NCI-H1436 treated with DMSO at 0.1 percent for 48 hours (cell line): ENCODE measurements at regions not wholly inside any gene's neighbourhood (a gene's known extent, or its start where the extent isn't known, plus 50 kb on each side); places are given as distances from the start of the nearest gene placed in this dataset.
"Not testable (repeated sequence)": the region's sequence is repeated elsewhere in the genome, so short reads cannot be mapped to it uniquely, and the experiment has no call there.

Experiments used
- DNase-seq: peaks from one replicate; lab custom pipeline; 2025; lab: John Stamatoyannopoulos, UW

DNA sequence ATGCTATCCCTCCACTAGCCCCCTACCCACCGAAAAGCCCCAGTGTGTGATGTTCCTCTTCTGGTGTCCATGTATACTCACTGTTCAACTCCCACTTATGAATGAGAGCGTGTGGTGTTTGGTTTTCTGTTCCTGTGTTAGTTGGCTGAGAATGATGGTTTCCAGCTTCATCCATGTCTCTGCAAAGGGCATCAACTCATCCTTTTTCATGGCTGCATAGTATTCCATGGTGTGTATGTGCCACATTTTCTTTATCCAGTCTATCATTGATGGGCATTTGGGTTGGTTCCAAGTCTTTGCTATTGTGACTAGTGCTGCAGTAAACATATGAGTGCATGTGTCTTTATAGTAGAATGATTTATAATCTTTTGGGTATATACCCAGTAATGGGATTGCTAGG lies 599.3 kb upstream of the B3GAT1 start:
- DNase-seq, result not testable (repeated sequence)

GRCh38 chr11:135009125-135009524 lies 597.1 kb upstream of the B3GAT1 start:
- DNase-seq, result no peak

DNA sequence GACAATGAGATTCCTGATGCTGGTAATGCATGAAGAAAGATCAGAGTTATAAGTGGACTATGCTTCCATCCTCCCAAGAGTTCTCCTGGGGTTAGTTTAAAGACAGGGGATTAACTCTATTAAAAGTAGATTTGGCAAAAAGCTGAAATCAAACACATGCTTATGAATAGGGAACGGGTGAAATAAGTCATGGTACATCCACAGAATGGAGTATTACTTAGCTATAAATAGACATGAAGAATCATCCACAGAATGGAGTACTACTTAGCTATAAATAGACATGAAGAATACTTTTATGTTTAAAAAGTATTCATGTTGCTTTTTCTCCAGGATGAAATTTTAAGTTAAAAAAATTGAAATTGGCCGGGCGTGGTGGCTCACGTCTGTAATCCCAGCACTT lies 596.4 kb upstream of the B3GAT1 start:
- no peak for DNase-seq

DNA sequence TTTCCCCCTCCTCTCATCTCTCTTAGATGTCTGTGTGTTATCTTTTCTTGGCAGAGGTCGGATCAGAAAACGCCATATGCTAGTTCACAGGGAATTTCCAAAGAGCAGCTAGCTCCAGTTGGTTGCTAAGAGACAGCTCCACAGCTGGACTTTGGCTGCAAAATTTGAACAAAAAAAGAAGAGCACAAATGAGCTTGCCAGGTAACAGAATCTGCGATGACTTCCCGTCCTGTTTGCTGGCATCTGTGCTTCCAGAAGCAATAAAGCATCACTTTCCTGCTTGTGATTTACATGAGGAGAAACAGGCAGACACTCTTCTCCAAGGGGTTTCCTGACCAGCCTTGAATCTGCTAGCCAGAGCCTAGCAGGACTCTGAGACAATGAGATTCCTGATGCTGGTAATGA lies 596.0 kb upstream of the B3GAT1 start:
- no peak for DNase-seq

DNA sequence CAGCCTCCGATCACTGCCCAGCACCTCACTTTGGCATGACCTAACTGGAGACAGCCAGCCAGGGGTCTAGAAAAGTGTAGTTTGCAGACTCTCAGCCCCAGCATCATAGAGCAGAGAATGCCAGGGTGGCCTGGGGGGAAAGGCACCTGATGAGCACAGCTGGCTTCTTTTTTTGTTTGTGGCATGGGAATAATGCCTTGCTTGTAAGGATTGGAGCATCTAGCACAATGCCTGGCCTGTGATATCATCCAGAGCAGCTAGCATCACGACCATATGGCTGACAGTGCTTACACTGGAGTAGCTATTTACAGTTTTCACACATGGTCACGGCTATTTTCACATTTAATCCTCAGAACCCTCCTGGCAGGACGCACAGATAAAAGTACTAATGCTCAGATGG lies 594.8 kb upstream of the B3GAT1 start:
- DNase-seq, result no peak

- no peak for DNase-seq
Observed at GRCh38 chr11:135004495-135004894, 592.5 kb upstream of the B3GAT1 start.

DNA sequence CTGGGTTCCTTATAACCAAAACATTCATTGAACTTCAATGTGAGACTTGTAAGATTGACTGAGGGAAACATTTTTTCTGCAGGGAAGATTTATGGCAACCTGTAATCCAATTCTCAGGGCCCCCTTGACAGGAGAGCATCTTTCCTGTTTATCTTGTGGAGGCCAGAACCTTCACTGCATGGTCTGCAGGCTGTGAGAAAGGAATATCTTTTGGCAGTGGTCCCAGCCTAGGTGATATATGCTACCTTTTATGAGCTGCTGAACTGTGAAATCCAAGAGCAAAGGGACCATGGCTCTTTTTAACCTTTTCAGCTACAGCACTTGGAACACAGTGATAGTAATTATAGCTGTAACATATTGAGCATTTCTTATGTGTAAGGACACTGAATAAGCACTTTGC lies 590.2 kb upstream of the B3GAT1 start:
- DNase-seq, result no peak

- DNase-seq, result no peak
Observed at GRCh38 chr11:135001581-135001980, 589.5 kb upstream of the B3GAT1 start.

DNA sequence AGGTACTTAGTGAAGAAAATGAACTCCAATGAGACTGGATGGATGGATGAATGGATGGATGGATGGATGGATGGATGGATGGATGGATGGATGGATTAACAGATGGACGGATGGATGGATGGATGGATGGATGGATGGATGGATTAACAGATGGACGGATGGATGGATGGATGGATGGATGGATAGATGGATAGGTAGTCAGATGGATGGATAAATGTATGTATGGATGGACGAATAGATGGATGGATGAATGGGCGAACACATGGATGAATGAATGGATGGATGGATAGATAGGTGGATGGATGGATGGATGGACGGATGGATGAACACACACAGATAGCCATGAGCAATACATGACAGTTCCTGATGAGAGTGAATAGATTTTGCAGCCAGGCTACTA lies 589.0 kb upstream of the B3GAT1 start:
- not testable (repeated sequence) for DNase-seq

DNA sequence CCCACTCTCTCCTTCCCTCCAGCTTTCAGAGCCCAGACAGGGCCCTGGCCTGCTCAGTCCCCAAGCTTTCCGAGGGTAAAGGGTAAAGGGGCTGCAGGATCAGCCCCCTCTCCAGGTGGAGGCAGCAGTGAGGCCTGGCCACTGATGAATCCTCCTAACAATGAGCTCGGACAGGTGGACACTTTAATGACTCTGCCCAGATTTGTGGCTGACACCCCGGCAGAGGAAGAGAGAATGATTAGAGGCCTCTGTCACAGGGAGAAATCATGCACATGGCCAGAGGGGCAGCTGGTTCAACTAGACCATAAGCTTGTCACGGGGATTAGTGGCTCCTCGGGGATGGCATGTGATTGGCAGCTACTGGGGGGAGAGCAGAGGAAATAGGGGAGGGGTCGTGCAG lies 587.5 kb upstream of the B3GAT1 start:
- no peak for DNase-seq

GRCh38 chr11:134997652-134998320 lies 585.7 kb upstream of the B3GAT1 start:
- DNase-seq, result no peak

DNA sequence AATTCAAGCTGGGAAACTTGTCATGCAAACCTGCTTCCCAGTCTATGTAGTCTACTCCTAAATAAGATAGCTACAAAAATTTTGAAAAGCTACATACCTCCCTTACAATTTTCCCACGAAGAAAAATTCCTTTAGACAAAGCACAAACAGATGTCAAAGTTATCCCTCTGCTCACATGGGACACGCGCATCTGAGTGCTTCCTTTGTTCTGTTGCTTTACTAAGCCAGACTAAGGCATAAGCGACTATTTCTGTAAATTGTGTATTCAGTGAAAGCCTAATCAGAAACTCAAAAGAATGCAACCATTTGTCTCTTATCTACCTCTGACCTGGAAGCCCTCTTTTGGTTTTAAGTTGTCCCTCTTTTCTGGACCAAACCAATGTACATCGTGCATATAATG lies 583.7 kb upstream of the B3GAT1 start:
- DNase-seq, result no peak

DNA sequence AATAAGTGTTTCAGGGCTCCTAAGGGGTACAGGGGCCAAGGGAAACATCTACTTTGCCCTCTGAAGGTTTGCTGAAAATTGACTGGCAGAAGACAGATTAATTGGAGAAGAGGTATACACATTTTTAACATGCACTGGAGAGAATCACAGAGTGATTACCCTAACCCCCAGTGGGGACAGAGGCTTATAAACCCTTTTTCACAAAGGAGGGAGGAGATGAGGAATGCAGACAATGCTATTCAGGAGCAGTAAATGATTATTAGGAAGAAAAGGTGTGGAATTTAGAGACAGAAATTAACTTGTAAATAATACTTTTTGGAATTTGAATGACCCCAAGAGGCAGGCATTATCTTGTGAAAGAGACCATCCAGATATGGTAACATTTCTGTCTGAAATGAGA lies 582.4 kb upstream of the B3GAT1 start:
- no peak for DNase-seq

DNA sequence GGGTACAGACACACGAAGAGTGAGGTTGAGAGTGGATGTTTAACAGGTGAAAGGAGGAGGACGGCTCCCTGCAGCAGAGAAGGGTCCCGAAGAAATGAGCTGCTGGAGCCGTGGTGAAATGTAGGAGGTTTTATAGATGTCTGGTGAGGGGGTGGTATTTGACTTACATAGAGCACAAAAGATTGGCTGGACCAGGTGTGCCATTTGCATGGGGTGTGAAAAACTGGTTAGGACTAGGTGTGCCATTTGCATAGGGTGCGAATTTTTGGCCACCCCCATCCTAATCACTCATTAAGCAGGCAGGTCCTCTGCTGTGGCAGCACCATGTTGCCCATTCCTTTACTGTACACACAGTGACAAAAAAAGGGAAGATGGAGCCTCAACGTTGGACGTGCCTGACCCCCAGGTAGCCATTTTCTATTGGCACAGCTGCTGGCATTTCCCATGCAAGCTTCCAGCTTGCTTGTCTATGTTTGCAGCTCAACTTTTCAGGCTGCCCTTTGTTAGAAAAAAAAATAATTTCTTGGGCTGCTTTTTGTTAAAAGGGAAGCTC lies 581.7 kb upstream of the B3GAT1 start:
- no peak for DNase-seq

DNA sequence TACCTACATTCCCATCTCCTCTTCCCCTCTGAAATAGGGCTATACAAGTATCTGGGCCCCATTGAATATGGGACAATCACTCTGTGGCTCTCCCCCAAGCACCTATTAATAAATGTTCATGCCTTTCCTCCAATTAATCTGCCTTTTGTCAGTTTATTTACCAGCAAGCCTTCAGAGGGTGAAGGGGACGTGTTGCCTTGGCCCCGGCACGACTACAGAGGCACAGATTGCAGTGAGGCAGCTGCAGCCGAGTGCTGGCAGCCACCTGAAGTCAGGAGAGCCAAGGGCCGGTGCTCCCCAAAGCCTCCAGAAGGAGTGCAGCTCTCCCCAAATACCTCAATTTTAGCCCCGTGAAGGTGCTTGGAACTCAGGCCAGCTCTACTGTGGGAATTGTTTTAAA lies 580.9 kb upstream of the B3GAT1 start:
- no peak for DNase-seq

GRCh38 chr11:134988495-134988894 lies 576.5 kb upstream of the B3GAT1 start:
- no peak for DNase-seq

- no peak for DNase-seq
Observed at GRCh38 chr11:134987822-134988221, 575.8 kb upstream of the B3GAT1 start.

- no peak for DNase-seq
Observed at GRCh38 chr11:134987223-134987768, 575.3 kb upstream of the B3GAT1 start.

DNA sequence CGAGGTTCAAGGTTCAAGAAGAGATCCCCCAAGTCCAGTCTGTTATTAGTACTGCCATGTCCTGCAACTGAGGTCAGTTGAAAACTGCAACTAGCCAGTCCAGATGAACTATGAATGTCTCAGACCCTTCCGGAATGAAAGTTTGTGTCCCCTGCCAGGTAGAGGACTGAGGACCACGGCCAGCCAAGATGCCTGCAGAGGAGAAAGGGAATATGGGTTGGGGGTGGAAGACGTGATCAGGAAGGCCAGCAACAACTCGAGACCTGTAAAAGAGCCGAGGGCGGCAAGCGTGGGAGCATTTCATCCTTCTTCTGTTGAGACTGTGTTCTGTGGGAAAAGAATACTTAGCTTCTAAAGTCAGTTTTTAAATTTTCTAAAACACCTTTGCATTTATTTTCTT lies 572.4 kb upstream of the B3GAT1 start:
- no peak for DNase-seq

- DNase-seq, result not testable (repeated sequence)
Observed at GRCh38 chr11:134982432-134982831, 570.4 kb upstream of the B3GAT1 start.

DNA sequence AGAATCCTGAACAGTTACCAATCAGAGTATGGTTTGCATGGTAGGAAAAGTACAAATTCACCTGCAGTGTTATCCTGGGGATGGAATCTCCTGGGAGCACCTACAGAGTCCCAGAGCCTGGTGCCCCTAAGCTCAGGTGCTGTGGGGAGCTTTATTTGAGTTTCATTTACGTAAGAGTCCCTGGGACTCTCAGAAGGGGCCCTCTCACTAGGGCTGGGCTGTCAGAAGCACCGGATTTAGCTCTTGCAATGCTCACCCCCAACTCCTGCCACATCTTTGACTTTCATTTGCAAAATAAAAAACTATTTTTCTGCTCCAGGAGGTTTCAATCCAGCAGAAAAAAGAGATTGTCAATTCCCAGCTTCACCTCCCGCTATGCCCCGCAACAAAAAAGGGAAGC lies 569.8 kb upstream of the B3GAT1 start:
- no peak for DNase-seq

DNA sequence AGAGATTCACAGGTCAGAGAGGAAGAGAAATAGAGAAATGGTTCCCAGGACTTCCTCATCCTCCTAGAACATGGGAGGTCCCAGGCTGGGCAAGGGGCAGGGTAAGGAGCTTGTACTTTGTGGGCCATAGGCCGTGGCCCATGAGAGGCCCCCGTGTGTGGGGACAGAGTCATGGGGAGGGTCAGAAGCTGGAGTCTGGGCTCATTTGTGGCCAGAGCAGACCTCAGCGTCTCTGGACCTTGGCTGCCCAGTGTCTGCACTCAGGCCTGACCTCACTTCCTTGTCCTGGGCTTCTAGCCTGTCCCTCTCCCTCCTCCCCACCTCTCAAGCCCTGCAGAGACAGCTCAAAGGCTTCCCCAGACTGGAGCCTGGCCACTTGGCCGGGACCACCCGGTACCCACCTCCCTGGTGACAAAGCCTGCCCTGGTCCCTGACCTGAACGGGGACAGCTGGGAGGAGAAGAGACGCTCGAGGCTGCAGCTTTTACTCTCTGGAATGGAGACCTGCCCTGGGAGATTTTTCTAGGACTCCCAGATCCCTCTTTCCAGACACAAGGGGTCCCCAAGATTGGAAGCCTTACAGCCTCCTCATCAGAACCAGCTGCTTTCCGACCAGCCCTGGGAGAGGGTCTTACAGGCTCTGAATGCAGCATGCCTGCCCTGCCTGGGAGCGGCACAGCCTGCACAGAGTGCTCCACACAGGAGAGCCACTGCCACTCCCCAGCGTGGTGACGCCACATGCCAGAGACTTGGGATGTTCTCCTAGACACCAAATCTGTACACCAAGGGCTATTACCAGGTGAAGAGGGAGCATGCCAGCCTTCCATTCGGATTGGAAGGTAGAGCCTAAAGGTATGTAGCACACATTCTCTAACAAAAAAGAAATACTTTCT lies 569.0 kb upstream of the B3GAT1 start:
- no peak for DNase-seq

DNA sequence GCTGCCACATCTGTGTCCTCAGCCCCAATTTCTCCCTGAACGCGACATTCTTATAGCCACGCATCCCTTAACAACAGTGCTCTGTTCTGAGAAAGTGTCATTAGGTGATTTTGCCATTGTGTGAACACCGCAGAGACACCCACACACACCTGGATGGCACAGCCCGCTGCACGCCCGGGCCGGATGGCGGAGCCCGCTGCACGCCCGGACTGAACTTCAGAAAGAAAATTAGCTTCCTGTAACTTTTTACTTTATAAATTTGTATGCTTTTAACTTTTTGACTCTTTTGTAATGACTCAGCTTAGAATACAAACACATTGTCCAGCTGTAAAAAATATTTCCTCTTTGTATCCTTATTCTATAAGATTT lies 567.0 kb upstream of the B3GAT1 start:
- not testable (repeated sequence) for DNase-seq
